GM13976 (cell line): ENCODE measurements at regions not wholly inside any gene's neighbourhood (a gene's known extent, or its start where the extent isn't known, plus 50 kb on each side); places are given as distances from the start of the nearest gene placed in this dataset.

ENCODE experiments used
- DNase-seq: peaks from one replicate; pipeline ENCODE4 v3.0.0; 2012; ENCODE audit warnings: low spot score
- in situ Hi-C: fragments of 300-500 bp; cut with MboI; formaldehyde crosslinking; loops from one replicate; pipeline ENCODE4 v1.12.0; 2022; ENCODE audit warnings: low sequenced_read_pairs, mixed read lengths, inconsistent platforms; ENCODE audit not compliant: unreplicated experiment
- TF ChIP-seq, protein P1 (sequence below): IDR thresholded peaks from 2 replicates; pipeline ENCODE4 v1.5.1; 2012; ENCODE audit warnings: borderline replicate concordance, mild to moderate bottlenecking; ENCODE audit not compliant: insufficient read depth; ENCODE audit errors: extremely low read depth, missing control alignments, control extremely low read depth

DNA sequence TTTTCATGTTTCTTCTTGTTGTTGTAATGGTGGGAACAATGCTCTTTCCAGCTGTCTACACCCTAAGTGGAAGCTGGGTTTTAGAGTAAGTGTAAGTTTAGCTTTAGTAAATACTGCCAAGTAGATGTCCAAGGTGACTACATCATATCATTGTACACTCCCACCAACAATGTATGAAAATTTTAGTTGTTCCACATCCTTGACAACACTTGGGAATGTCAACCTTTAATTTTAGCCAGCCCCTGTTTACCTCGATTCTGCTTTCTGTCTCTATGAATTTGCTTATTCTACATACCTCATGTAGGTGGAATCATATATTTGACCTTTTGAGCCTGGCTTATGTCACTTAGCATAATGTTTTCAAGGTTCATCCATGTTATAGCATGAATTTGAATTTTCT, 93.0 kb downstream of the MTPAP start:
- DNase-seq, result no peak
- TF ChIP-seq, protein P1, sequence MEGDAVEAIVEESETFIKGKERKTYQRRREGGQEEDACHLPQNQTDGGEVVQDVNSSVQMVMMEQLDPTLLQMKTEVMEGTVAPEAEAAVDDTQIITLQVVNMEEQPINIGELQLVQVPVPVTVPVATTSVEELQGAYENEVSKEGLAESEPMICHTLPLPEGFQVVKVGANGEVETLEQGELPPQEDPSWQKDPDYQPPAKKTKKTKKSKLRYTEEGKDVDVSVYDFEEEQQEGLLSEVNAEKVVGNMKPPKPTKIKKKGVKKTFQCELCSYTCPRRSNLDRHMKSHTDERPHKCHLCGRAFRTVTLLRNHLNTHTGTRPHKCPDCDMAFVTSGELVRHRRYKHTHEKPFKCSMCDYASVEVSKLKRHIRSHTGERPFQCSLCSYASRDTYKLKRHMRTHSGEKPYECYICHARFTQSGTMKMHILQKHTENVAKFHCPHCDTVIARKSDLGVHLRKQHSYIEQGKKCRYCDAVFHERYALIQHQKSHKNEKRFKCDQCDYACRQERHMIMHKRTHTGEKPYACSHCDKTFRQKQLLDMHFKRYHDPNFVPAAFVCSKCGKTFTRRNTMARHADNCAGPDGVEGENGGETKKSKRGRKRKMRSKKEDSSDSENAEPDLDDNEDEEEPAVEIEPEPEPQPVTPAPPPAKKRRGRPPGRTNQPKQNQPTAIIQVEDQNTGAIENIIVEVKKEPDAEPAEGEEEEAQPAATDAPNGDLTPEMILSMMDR, result no peak
- in situ Hi-C loops, result no loop called here

DNA sequence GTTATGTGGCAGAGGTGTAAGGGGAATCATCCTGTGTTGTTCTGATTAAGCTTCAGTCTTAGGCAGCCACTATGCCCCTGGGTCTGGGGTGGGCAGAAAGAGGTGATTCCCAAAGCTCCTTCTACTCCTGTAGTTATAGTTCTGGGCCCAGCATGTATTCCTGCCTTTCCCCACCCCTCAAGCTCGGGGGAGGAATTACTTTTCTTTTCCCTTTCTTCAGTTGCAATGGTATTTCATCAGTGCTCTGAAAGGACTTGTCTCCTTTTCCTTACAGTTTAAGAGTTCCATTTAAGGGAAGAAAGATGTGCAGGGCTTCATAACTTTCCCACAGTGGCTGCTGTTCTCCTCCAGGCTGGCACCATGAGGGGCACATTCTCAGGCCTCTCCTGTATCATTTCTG, 94.2 kb downstream of the MTPAP start:
- DNase-seq, result no peak

DNA sequence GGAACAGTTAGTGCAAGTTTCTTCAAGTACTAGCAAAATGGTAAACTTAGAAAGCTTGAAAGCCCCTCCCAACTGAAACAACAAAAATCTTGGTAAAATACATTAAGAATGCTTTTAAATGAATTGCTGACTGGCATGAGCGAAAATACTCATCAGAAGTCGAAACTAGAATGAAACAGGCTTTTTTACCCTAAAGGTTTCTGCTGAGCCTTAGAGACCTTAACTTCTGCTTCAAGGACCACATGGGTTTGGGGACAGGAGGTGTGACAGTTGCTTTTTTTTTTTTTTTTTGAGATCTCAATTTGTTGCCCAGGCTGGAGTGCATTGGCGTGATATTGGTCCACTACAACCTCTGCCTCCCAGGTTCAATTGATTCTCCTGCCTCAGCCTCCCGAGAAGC, 100.3 kb downstream of the MTPAP start:
- TF ChIP-seq, protein P1, result no peak
- DNase-seq, result no peak
- in situ Hi-C loops, result loop anchor here (25.0 kb wide), 1 partner anchor 236 kb away; no protein-coding TSS in a partner anchor

More for the DNA sequence above, 94.2 kb downstream of the MTPAP start:
- in situ Hi-C loops, result no loop called here
- TF ChIP-seq, protein P1, result no peak

DNA sequence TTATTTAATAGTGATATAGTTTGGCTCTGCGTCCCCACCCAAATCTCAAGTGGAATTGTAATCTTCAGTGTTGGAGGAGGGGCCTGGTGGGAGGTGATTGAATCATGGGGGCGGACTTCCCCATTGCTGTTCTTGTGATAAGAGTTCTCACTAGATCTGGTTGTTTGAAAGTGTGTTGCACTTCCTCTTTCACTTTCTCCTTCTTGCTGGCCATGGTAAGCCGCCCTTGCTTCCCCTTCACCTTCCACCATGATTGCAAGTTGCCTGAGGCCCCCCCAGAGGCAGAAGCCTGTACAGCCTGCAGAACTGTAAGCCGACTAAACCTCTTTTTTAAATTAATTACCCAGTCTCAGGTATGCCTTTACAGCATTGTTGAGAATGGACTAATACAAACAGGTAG, 101.4 kb downstream of the MTPAP start:
- no peak for DNase-seq
- in situ Hi-C loops, result loop anchor here (25.0 kb wide), 1 partner anchor 235 kb away; no protein-coding TSS in a partner anchor
- TF ChIP-seq, protein P1, result no peak

DNA sequence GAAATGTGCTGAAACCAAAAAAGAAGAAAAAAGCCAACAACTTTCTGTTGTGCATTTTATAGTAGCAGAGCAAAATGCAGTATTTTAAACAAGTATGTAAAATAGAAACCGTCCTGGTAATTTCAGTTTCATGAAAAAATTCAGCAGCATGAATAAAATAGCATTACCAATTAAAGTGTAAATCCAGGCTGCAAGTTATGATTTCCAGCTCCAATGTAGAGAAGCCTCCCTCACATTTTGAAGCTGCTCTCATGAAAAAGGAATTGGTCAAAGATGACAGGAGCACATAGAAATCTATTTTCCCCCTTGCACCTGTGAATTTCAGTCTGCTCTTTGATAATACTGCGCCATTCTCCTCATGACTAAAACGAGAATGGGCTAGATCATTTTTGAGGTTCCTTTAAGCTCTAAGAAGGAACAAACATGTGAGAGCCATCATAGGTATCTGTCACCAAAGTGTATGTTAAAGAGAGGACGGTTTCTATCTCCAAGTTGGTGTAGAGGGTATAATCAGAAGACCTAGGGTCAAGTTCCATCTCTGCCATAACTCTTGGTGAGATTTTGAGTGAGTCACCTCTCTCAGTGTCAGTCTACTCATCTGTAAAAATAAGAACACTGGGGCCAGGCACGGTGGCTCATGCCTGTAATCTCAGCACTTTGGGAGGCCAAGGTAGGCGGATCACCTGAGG, 107.5 kb downstream of the MTPAP start:
- in situ Hi-C loops, result loop anchor here (25.0 kb wide), 1 partner anchor 229 kb away; no protein-coding TSS in a partner anchor
- no peak for DNase-seq
- TF ChIP-seq, protein P1, result no peak

DNA sequence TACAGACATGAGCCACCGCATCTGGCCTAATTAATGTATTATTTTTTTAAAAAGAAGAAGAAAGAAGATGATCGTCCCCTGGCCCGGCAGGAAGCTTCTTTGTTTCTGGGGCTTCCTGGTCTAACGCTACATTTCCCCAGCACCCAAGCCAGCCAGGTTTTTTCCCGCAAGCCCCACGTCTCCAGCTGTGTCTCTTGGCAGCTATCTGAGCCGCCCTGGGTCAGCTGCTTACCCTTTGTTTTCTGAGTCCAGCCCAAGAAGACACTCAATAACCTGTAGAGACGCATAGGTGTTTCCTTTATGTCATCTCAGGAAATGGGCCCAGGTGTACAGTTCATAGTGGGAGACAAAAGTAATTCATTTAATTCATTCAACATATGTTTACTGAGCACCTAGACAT, 110.2 kb downstream of the MTPAP start:
- TF ChIP-seq, protein P1, result no peak
- in situ Hi-C loops, result loop anchor here (25.0 kb wide), 1 partner anchor 227 kb away; no protein-coding TSS in a partner anchor
- no peak for DNase-seq
